NCI-H187 treated with DMSO at 0.1 percent for 48 hours (cell line): ENCODE measurements at regions not wholly inside any gene's neighbourhood (a gene's known extent, or its start where the extent isn't known, plus 50 kb on each side); places are given as distances from the start of the nearest gene placed in this dataset.

Experiments used
- DNase-seq: peaks from one replicate; lab custom pipeline; 2025; lab: John Stamatoyannopoulos, UW

- DNase-seq, result no peak
Measured at GRCh38 chr4:100130964-100131363, 59.3 kb downstream of the DDIT4L start.

- DNase-seq, result no peak
Measured at GRCh38 chr4:100130491-100130890, 59.8 kb downstream of the DDIT4L start.

- no peak for DNase-seq
Measured at GRCh38 chr4:100129774-100130173, 60.5 kb downstream of the DDIT4L start.

GRCh38 chr4:100128338-100128737 is 61.9 kb downstream of the DDIT4L start:
- DNase-seq, result no peak

- no peak for DNase-seq
Measured at GRCh38 chr4:100124715-100125114, 65.6 kb downstream of the DDIT4L start.

GRCh38 chr4:100118181-100118580 is 72.1 kb downstream of the DDIT4L start:
- DNase-seq, result no peak

GRCh38 chr4:100117750-100118149 is 72.5 kb downstream of the DDIT4L start:
- DNase-seq, result no peak

- no peak for DNase-seq
Measured at GRCh38 chr4:100114909-100115308, 75.4 kb downstream of the DDIT4L start.

GRCh38 chr4:100113732-100114131 is 76.5 kb downstream of the DDIT4L start:
- no peak for DNase-seq

GRCh38 chr4:100113096-100113495 is 77.2 kb downstream of the DDIT4L start:
- DNase-seq, result no peak

GRCh38 chr4:100109921-100110320 is 80.3 kb downstream of the DDIT4L start:
- DNase-seq, result no peak

- no peak for DNase-seq
Measured at GRCh38 chr4:100108869-100109268, 81.4 kb downstream of the DDIT4L start.

- no peak for DNase-seq
Measured at GRCh38 chr4:100106982-100107381, 83.3 kb downstream of the DDIT4L start.

- DNase-seq, result no peak
Measured at GRCh38 chr4:100103671-100104070, 86.6 kb downstream of the DDIT4L start.

GRCh38 chr4:100100985-100101384 is 89.3 kb downstream of the DDIT4L start:
- no peak for DNase-seq

- DNase-seq, result no peak
Measured at GRCh38 chr4:100099746-100100145, 90.5 kb downstream of the DDIT4L start.

GRCh38 chr4:100098681-100099080 is 91.6 kb downstream of the DDIT4L start:
- no peak for DNase-seq

- DNase-seq, result no peak
Measured at GRCh38 chr4:100098011-100098545, 92.2 kb downstream of the DDIT4L start.

- no peak for DNase-seq
Measured at GRCh38 chr4:100095729-100096595, 94.3 kb downstream of the DDIT4L start.

GRCh38 chr4:100093091-100093866 is 97.0 kb downstream of the DDIT4L start:
- no peak for DNase-seq

- no peak for DNase-seq
Measured at GRCh38 chr4:100087743-100088142, 102.5 kb downstream of the DDIT4L start.

- DNase-seq, result no peak
Measured at GRCh38 chr4:100086766-100087431, 103.4 kb downstream of the DDIT4L start.
